SU-DHL-6 (cell line): ENCODE measurements at regions not wholly inside any gene's neighbourhood (a gene's known extent, or its start where the extent isn't known, plus 50 kb on each side); places are given as distances from the start of the nearest gene placed in this dataset.

Source experiments
- CTCF ChIP-seq: fragments of 200-600 bp; sonication (generic); IDR thresholded peaks from one replicate; pipeline ENCODE4 v1.5.1; 2017; ENCODE audit warnings: antibody characterized with exemption, mild to moderate bottlenecking, low read length, moderate library complexity; ENCODE audit not compliant: insufficient read depth, poor library complexity, severe bottlenecking
- EZH2phosphoT487 ChIP-seq: fragments of 200-600 bp; sonication (generic), shearing (Covaris generic); conservative IDR thresholded peaks from 2 replicates; pipeline ENCODE4 v1.6.1; 2018; ENCODE audit warnings: mild to moderate bottlenecking, antibody characterized with exemption, low read length, moderate library complexity, mixed read lengths

- TF ChIP-seq EZH2phosphoT487: no peak
- TF ChIP-seq CTCF: no peak
Measured at GRCh38 chr7:32803406-32804141, 88.0 kb downstream of the KBTBD2 start.
